GM23248 (cell line): ENCODE measurements at regions not wholly inside any gene's neighbourhood (a gene's known extent, or its start where the extent isn't known, plus 50 kb on each side); places are given as distances from the start of the nearest gene placed in this dataset.

Experiments
- DNase-seq: peaks from one replicate; pipeline ENCODE4 v3.0.0-alpha.2; 2015
- H2AFZ ChIP-seq: fragments of 200-600 bp; sonication (generic); 2 replicates; pipeline ENCODE4 v1.6.1; 2016; ENCODE audit warnings: antibody characterized with exemption
- H3F3A ChIP-seq: fragments of 200-600 bp; sonication (generic); 2 replicates; pipeline ENCODE4 v1.6.1; 2016; ENCODE audit warnings: mild to moderate bottlenecking, antibody characterized with exemption, mixed run types; ENCODE audit not compliant: insufficient read depth
- H3K27ac ChIP-seq: fragments of 200-600 bp; sonication (generic); 2 replicates; pipeline ENCODE4 v1.5.1; 2016; ENCODE audit warnings: mild to moderate bottlenecking
- H3K27me3 ChIP-seq: fragments of 200-600 bp; sonication (generic); replicated peaks from 2 replicates; pipeline ENCODE4 v1.6.1; 2016; ENCODE audit warnings: mild to moderate bottlenecking; ENCODE audit not compliant: insufficient read depth
- H3K36me3 ChIP-seq: fragments of 200-600 bp; sonication (generic); 2 replicates; pipeline ENCODE4 v1.6.1; 2016; ENCODE audit warnings: low read depth, mild to moderate bottlenecking
- H3K4me1 ChIP-seq: fragments of 200-600 bp; sonication (generic); 2 replicates; pipeline ENCODE4 v1.6.1; 2016; ENCODE audit warnings: mild to moderate bottlenecking; ENCODE audit not compliant: insufficient read depth
- H3K4me2 ChIP-seq: fragments of 200-600 bp; sonication (generic); one replicate; pipeline ENCODE4 v1.6.1; 2016; ENCODE audit warnings: mild to moderate bottlenecking; ENCODE audit not compliant: unreplicated experiment
- H3K4me3 ChIP-seq: fragments of 200-600 bp; sonication (generic); 2 replicates; pipeline ENCODE4 v1.5.1; 2016; ENCODE audit warnings: mild to moderate bottlenecking
- H3K79me2 ChIP-seq: fragments of 200-600 bp; sonication (generic); 2 replicates; pipeline ENCODE4 v1.6.1; 2016; ENCODE audit warnings: mild to moderate bottlenecking; ENCODE audit not compliant: insufficient read depth
- H3K9ac ChIP-seq: fragments of 200-600 bp; sonication (generic); 2 replicates; pipeline ENCODE4 v1.6.1; 2016; ENCODE audit warnings: mild to moderate bottlenecking
- H3K9me2 ChIP-seq: fragments of 200-600 bp; sonication (generic); 2 replicates; pipeline ENCODE4 v1.6.1; 2016; ENCODE audit warnings: mixed run types, mild to moderate bottlenecking, moderate library complexity; ENCODE audit not compliant: insufficient read depth
- H3K9me3 ChIP-seq: fragments of 200-600 bp; sonication (generic); one replicate; pipeline ENCODE4 v1.6.1; 2017; ENCODE audit warnings: low read depth
- H4K20me1 ChIP-seq: fragments of 200-600 bp; sonication (generic); 2 replicates; pipeline ENCODE4 v1.6.0; 2016; ENCODE audit not compliant: insufficient read depth
- EZH2 ChIP-seq: fragments of 200-600 bp; sonication (generic); IDR thresholded peaks from 2 replicates; pipeline ENCODE4 v1.6.1; 2018; ENCODE audit warnings: antibody characterized with exemption, mild to moderate bottlenecking; ENCODE audit not compliant: insufficient read depth, poor library complexity, severe bottlenecking
- EZH2phosphoT487 ChIP-seq: fragments of 200-600 bp; sonication (generic); IDR thresholded peaks from 2 replicates; pipeline ENCODE4 v1.6.1; 2018; ENCODE audit warnings: antibody characterized with exemption, moderate library complexity, mild to moderate bottlenecking, low read depth; ENCODE audit not compliant: insufficient read depth
- WGBS, 2 experiments: methylation state at CpG; one replicate each; pipeline ENCODE4 v1.1.6; 2015 to 2017; ENCODE audit warnings: low lambda C conversion rate in 2 of 2, low coverage in 1 of 2; ENCODE audit errors: missing lambda C conversion rate in 2 of 2; 5-methylcytosine and 5-hydroxymethylcytosine counted together
- in situ Hi-C: fragments of 300-500 bp; cut with MboI; formaldehyde crosslinking; loops from 2 replicates; pipeline ENCODE4 v1.15.0; 2020

GRCh38 chr3:135908737-135909136 lies 56.8 kb upstream of the PPP2R3A start:
- no peaks in the 10 kb centered on the region for H3K9me2 ChIP-seq
- in situ Hi-C loops, result no loop called here
- no peaks in the 10 kb centered on the region for H3K36me3 ChIP-seq
- no peaks in the 10 kb centered on the region for H3K9me3 ChIP-seq
- 97 to 100% methylated on average over 1 of the region's 1 CpG for WGBS, 2 experiments
- no peak overlapping the region for H3K4me3 ChIP-seq
- no peaks in the 10 kb centered on the region for H4K20me1 ChIP-seq
- H3K4me2 ChIP-seq, result no peak overlapping the region
- TF ChIP-seq EZH2phosphoT487 (no peak), EZH2 (no peak)
- no peak overlapping the region for H2AFZ ChIP-seq
- DNase-seq, result no peak
- no peaks in the 10 kb centered on the region for H3K79me2 ChIP-seq
- no peaks in the 10 kb centered on the region for H3K27me3 ChIP-seq
- H3K9ac ChIP-seq, result no peak overlapping the region
- no peak overlapping the region for H3K27ac ChIP-seq
- no peaks in the 10 kb centered on the region for H3K4me1 ChIP-seq
- H3F3A ChIP-seq, result no peaks in the 10 kb centered on the region

DNA sequence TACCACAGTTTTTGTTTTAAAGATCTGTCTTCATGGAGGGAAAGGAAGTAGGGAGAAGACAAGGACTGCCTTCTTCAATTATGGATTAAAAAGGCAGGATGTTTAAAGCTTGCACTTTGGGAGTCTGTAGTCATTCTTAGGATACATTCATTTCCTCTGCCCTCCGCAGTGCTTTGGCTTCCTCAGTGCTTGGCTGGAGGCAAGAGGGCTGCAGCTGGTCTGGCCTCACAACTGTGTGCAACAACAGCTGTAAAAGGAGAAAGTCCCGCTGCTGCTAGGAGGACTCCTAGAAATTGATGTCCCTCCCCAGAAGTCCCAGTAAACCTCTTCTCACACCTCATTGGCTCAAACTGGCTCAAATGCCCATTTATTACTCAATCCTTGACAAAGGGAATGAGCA lies 54.4 kb upstream of the PPP2R3A start:
- 49 to 52% methylated on average over 2 of the region's 2 CpGs for WGBS, 2 experiments
- DNase-seq, result no peak
- Histone ChIP-seq H3K4me2 (no peak overlapping the region), H3K27ac (no peak overlapping the region), H3K4me3 (no peak overlapping the region), H3K4me1 (no peaks in the 10 kb centered on the region), H3K36me3 (no peaks in the 10 kb centered on the region), H3K9ac (no peak overlapping the region), H2AFZ (0 out of 2 replicates have a peak overlapping the region, but pooled peaks have one; percentile 14), H3K27me3 (no peaks in the 10 kb centered on the region), H3F3A (no peaks in the 10 kb centered on the region), H3K79me2 (no peaks in the 10 kb centered on the region), H3K9me3 (no peaks in the 10 kb centered on the region), H3K9me2 (no peaks in the 10 kb centered on the region), H4K20me1 (no peaks in the 10 kb centered on the region)
- TF ChIP-seq EZH2, result no peak
- no peak for TF ChIP-seq EZH2phosphoT487
- in situ Hi-C loops, result no loop called here

DNA sequence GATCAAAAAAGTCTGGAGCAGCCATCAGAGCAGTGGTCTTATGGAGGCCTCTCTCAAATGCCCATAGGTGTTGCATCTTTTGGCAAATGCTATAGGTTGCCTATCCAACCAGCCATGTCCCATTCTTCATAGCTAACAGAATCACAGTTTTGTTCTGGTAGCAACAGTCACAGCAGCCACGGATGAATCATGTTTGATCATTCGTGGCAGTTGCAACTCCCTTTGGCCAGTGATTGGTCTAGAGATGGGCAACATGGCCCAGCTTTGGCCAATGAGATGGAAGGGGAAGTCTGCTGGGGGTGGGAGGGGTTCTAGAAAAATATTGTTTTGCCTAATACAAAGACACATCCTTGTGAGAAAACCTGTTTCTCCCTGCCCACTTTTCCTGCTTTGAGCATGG lies 50.3 kb upstream of the PPP2R3A start:
- Histone ChIP-seq H3K36me3 (no peaks in the 10 kb centered on the region), H3K9me2 (no peaks in the 10 kb centered on the region), H3K4me1 (no peaks in the 10 kb centered on the region), H3K4me3 (no peak overlapping the region), H3K27me3 (no peaks in the 10 kb centered on the region), H3K9me3 (no peaks in the 10 kb centered on the region), H3K27ac (no peak overlapping the region), H2AFZ (no peak overlapping the region), H3K4me2 (no peak overlapping the region), H4K20me1 (no peaks in the 10 kb centered on the region), H3K79me2 (no peaks in the 10 kb centered on the region), H3K9ac (no peak overlapping the region), H3F3A (no peaks in the 10 kb centered on the region)
- WGBS, 2 experiments, result 62 to 89% methylated on average over 2 of the region's 2 CpGs
- TF ChIP-seq EZH2phosphoT487, result no peak
- in situ Hi-C loops, result loop anchor here (5.0 kb wide), 1 partner anchor 127 kb away; no protein-coding TSS in a partner anchor
- DNase-seq, result no peak
